ENCODE measurements at regions not wholly inside any gene's neighbourhood (a gene's known extent, or its start where the extent isn't known, plus 50 kb on each side); places are given as distances from the start of the nearest gene placed in this dataset.

- no peak for DNase-seq
- intact Hi-C loops (cut with DNase I): no loop called here
- H3K27ac ChIP-seq: no peak overlapping the region
- no peaks in the 10 kb centered on the region for H3K36me3 ChIP-seq
- H3K27me3 ChIP-seq: no peaks in the 10 kb centered on the region
- H3K9me3 ChIP-seq: no peaks in the 10 kb centered on the region
- no peak overlapping the region for H3K4me3 ChIP-seq
- 92 to 98% (median 96%) methylated on average over 2 of the region's 2 CpGs for WGBS, 3 donors
- TF ChIP-seq CTCF (IDR thresholded peaks at IDR 0.05) (no peak), EP300 (IDR thresholded peaks at IDR 0.05) (no peak), POLR2A (IDR thresholded peaks at IDR 0.05) (no peak)
- H3K4me1 ChIP-seq (ENCODE audit: insufficient read depth): no peaks in the 10 kb centered on the region
Measured at GRCh38 chr1:219281831-219282230, 108.2 kb downstream of the LYPLAL1 start.

GRCh38 chr1:219279017-219279770 lies 105.5 kb downstream of the LYPLAL1 start:
- no peaks in the 10 kb centered on the region for H3K4me1 ChIP-seq (ENCODE audit: insufficient read depth)
- 78 to 93% (median 85%) methylated on average over 6 of the region's 6 CpGs for WGBS, 3 donors
- no peaks in the 10 kb centered on the region for H3K9me3 ChIP-seq
- no peak for TF ChIP-seq EP300 (IDR thresholded peaks at IDR 0.05)
- H3K4me3 ChIP-seq: no peak overlapping the region
- no peaks in the 10 kb centered on the region for H3K36me3 ChIP-seq
- no peaks in the 10 kb centered on the region for H3K27me3 ChIP-seq
- intact Hi-C loops (cut with DNase I): no loop called here
- DNase-seq: no peak
- H3K27ac ChIP-seq: no peak overlapping the region

GRCh38 chr1:219278288-219278687 lies 104.6 kb downstream of the LYPLAL1 start:
- Histone ChIP-seq H3K9me3 (no peaks in the 10 kb centered on the region), H3K27me3 (no peaks in the 10 kb centered on the region), H3K27ac (no peak overlapping the region), H3K4me1 (ENCODE audit: insufficient read depth) (no peaks in the 10 kb centered on the region), H3K36me3 (no peaks in the 10 kb centered on the region), H3K4me3 (no peak overlapping the region)
- 80 to 95% (median 86%) methylated on average over 1 of the region's 1 CpG for WGBS, 3 donors
- intact Hi-C loops (cut with DNase I): no loop called here
- DNase-seq: no peak
- TF ChIP-seq EP300 (IDR thresholded peaks at IDR 0.05): no peak
- TF ChIP-seq CTCF (IDR thresholded peaks at IDR 0.05): no peak
- no peak for TF ChIP-seq POLR2A (IDR thresholded peaks at IDR 0.05)

GRCh38 chr1:219277304-219278105 lies 103.8 kb downstream of the LYPLAL1 start:
- H3K9me3 ChIP-seq: no peaks in the 10 kb centered on the region
- intact Hi-C loops (cut with DNase I): no loop called here
- no peak for TF ChIP-seq CTCF (IDR thresholded peaks at IDR 0.05)
- no peak for TF ChIP-seq POLR2A (IDR thresholded peaks at IDR 0.05)
- no peak for TF ChIP-seq EP300 (IDR thresholded peaks at IDR 0.05)
- no peak for DNase-seq
- H3K27me3 ChIP-seq: no peaks in the 10 kb centered on the region
- no peak overlapping the region for H3K4me3 ChIP-seq
- no peaks in the 10 kb centered on the region for H3K4me1 ChIP-seq (ENCODE audit: insufficient read depth)
- H3K27ac ChIP-seq: no peak overlapping the region
- no peaks in the 10 kb centered on the region for H3K36me3 ChIP-seq
- 48 to 56% (median 55%) methylated on average over 2 of the region's 2 CpGs for WGBS, 3 donors
